Neural crest cell (in vitro differentiated cells): ENCODE measurements at regions not wholly inside any gene's neighbourhood (a gene's known extent, or its start where the extent isn't known, plus 50 kb on each side); places are given as distances from the start of the nearest gene placed in this dataset.

Experiments
- DNase-seq: peaks from one replicate; pipeline ENCODE4 v3.0.0; 2021; ENCODE audit warnings: low read depth, mixed read lengths, low spot score
- H3K27ac Mint-ChIP-seq: one replicate; pipeline ENCODE4 v1.8.0; 2021; ENCODE audit warnings: mild to moderate bottlenecking, mixed read lengths; ENCODE audit not compliant: unreplicated experiment
- H3K27me3 Mint-ChIP-seq: 2 replicates; pipeline ENCODE4 v1.8.0; 2021; ENCODE audit warnings: low read depth, mild to moderate bottlenecking, mixed read lengths
- H3K36me3 Mint-ChIP-seq: 2 replicates; pipeline ENCODE4 v1.8.0; 2021; ENCODE audit warnings: low read depth, mild to moderate bottlenecking, mixed read lengths
- H3K4me1 Mint-ChIP-seq: 2 replicates; pipeline ENCODE4 v1.8.0; 2021; ENCODE audit warnings: mixed read lengths
- H3K4me3 Mint-ChIP-seq: one replicate; pipeline ENCODE4 v1.8.0; 2021; ENCODE audit warnings: mild to moderate bottlenecking, mixed read lengths
- H3K9me3 Mint-ChIP-seq: 2 replicates; pipeline ENCODE4 v1.8.0; 2021; ENCODE audit warnings: mixed read lengths
- CTCF ChIP-seq: fragments of 200-600 bp; sonication (generic); conservative IDR thresholded peaks from 2 replicates; pipeline ENCODE4 v1.5.0; 2021; ENCODE audit warnings: antibody characterized with exemption, mild to moderate bottlenecking

GRCh38 chr9:759983-760736 is 81.3 kb upstream of the DMRT1 start:
- Mint-ChIP-seq H3K36me3 (no peaks in the 10 kb centered on the region), H3K27ac (peak overlapping the region; percentile 8), H3K27me3 (no peaks in the 10 kb centered on the region), H3K4me3 (no peak overlapping the region), H3K9me3 (no peaks in the 10 kb centered on the region), H3K4me1 (peaks cover 9% of the 10 kb centered on the region)
- no peak for DNase-seq
- no peak for TF ChIP-seq CTCF

GRCh38 chr9:761176-761792 is 80.2 kb upstream of the DMRT1 start:
- TF ChIP-seq CTCF = no peak
- Mint-ChIP-seq H3K27me3 (no peaks in the 10 kb centered on the region), H3K9me3 (no peaks in the 10 kb centered on the region), H3K36me3 (no peaks in the 10 kb centered on the region), H3K4me3 (no peak overlapping the region), H3K4me1 (peaks cover 9% of the 10 kb centered on the region), H3K27ac (no peak overlapping the region)
- DNase-seq = no peak

GRCh38 chr9:761793-762560 is 79.5 kb upstream of the DMRT1 start:
- no peaks in the 10 kb centered on the region for H3K27me3 Mint-ChIP-seq
- no peak overlapping the region for H3K27ac Mint-ChIP-seq
- no peak overlapping the region for H3K4me3 Mint-ChIP-seq
- H3K4me1 Mint-ChIP-seq = peaks cover 9% of the 10 kb centered on the region
- H3K36me3 Mint-ChIP-seq = no peaks in the 10 kb centered on the region
- no peak for DNase-seq
- no peak for TF ChIP-seq CTCF
- no peaks in the 10 kb centered on the region for H3K9me3 Mint-ChIP-seq

- no peak overlapping the region for H3K4me3 Mint-ChIP-seq
- DNase-seq = no peak
- H3K27ac Mint-ChIP-seq = no peak overlapping the region
- no peaks in the 10 kb centered on the region for H3K9me3 Mint-ChIP-seq
- peaks cover 6% of the 10 kb centered on the region for H3K4me1 Mint-ChIP-seq
- no peak for TF ChIP-seq CTCF
- no peaks in the 10 kb centered on the region for H3K27me3 Mint-ChIP-seq
- no peaks in the 10 kb centered on the region for H3K36me3 Mint-ChIP-seq
These were observed 77.8 kb upstream of the DMRT1 start for GRCh38 chr9:763692-764091.

GRCh38 chr9:764105-764524 is 77.4 kb upstream of the DMRT1 start:
- peak; percentile 44 for DNase-seq
- H3K4me3 Mint-ChIP-seq = no peak overlapping the region
- TF ChIP-seq CTCF = peak; percentile 68

More at GRCh38 chr9:764105-764524, 77.4 kb upstream of the DMRT1 start:
- Mint-ChIP-seq H3K36me3 (no peaks in the 10 kb centered on the region), H3K9me3 (no peaks in the 10 kb centered on the region), H3K4me1 (peaks cover 6% of the 10 kb centered on the region), H3K27me3 (no peaks in the 10 kb centered on the region), H3K27ac (no peak overlapping the region)
